ENCODE measurements at regions not wholly inside any gene's neighbourhood (a gene's known extent, or its start where the extent isn't known, plus 50 kb on each side); places are given as distances from the start of the nearest gene placed in this dataset.

DNA sequence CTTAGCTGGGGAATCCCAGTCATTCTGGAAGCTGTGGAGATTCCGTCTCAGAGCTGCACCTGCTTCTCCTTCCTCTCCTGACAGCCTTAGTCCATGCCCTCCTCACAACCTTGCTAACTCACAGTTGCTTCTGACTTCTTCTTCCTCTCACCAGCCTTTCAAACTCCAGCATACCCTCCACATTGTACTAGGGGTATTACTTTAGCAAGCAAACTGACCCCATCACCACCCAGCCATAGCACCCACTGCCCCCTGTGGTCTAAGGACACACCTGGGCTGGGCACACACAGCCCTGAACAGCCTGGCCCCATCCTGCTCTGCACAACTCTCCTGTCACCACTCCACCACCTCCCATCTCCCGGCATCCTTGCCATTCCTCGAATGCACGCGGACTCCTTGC, 208.2 kb downstream of the FBXO15 start:
- TF ChIP-seq POLR2A (IDR thresholded peaks at IDR 0.05; ENCODE audit: borderline replicate concordance, extremely low read depth, insufficient read depth, insufficient read length) (no peak), EGR1 (IDR thresholded peaks at IDR 0.05; ENCODE audit: low read depth) (no peak), ZBTB33 (IDR thresholded peaks at IDR 0.05; ENCODE audit: extremely low read depth, insufficient replicate concordance, low read length) (no peak), TCF7L2 (IDR thresholded peaks at IDR 0.05; ENCODE audit: borderline replicate concordance, extremely low read depth, insufficient read depth, insufficient read length) (no peak)
- Histone ChIP-seq H2AFZ (ENCODE audit: low read depth, low read length, poor library complexity, severe bottlenecking) (no peak overlapping the region), H4K20me1 (ENCODE audit: insufficient read depth) (no peaks in the 10 kb centered on the region), H3K4me2 (ENCODE audit: low read length) (no peak overlapping the region), H3K4me3 (replicated peaks in 1 of 2; ENCODE audit: low read depth in 1 of 2, low read length in 2 of 2) (no peak overlapping the region), H3K27ac (ENCODE audit: low read depth, low read length) (no peak overlapping the region), H3K9ac (ENCODE audit: low read length) (no peak overlapping the region), H3K36me3 (ENCODE audit: control insufficient read depth in 1 of 2, insufficient read depth in 2 of 2, low read length in 2 of 2) (no peaks in the 10 kb centered on the region), H3K9me3 (ENCODE audit: control insufficient read depth in 1 of 2, insufficient read depth in 1 of 2, low read depth in 1 of 2, low read length in 2 of 2) (peaks cover 0 to 7% of the 10 kb centered on the region in 2 experiments; a peak in 1 of 4 replicates), H3K79me2 (ENCODE audit: insufficient read depth, low read length) (no peaks in the 10 kb centered on the region), H3K27me3 (ENCODE audit: insufficient read depth, low read length) (no peaks in the 10 kb centered on the region), H3K9me2 (ENCODE audit: insufficient read depth) (no peaks in the 10 kb centered on the region), H3K4me1 (ENCODE audit: control insufficient read depth in 1 of 2, insufficient read depth in 2 of 2, low read length in 2 of 2) (no peaks in the 10 kb centered on the region)
- DNase-seq (ENCODE audit: low read depth, low spot score) (no peak), ATAC-seq (no peak)
- RAD21 ChIA-PET (ENCODE audit: low non-redundant PET in 1 of 2, low total read pairs in 2 of 2, uncharacterized antibody in 2 of 2, unreplicated experiment in 2 of 2): no interaction called here
- BruUV-seq (replicated peaks): no TSS peak
- POLR2A ChIA-PET: no interaction called here
- intact Hi-C loops (cut with micrococcal nuclease): no loop called here
- CTCF ChIA-PET: no interaction called here

DNA sequence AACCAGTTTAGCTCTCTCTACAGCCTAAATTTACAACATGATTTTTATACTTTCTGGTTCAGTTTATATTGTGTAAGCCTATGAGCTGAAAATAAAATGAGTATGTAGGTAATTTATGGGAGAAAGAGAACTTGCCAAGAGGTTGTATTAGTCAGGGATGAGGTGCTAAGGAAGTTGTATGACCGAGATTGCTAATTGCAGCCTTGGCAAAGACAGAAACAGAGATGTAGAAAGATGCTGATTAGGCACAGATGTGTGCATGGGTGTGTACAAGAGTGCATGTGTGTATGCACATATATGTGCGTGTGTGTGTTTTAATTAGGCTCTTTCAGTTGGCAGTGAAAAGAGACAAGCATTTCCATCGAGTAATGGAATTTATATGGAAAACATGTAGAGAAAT, 213.9 kb downstream of the FBXO15 start:
- ATAC-seq (no peak), DNase-seq (ENCODE audit: low read depth, low spot score) (no peak)
- Histone ChIP-seq H3K4me3 (replicated peaks in 1 of 2; ENCODE audit: low read depth in 1 of 2, low read length in 2 of 2) (no peak overlapping the region), H3K36me3 (ENCODE audit: control insufficient read depth in 1 of 2, insufficient read depth in 2 of 2, low read length in 2 of 2) (no peaks in the 10 kb centered on the region), H3K27me3 (ENCODE audit: insufficient read depth, low read length) (no peaks in the 10 kb centered on the region), H3K27ac (ENCODE audit: low read depth, low read length) (no peak overlapping the region), H3K9me3 (ENCODE audit: control insufficient read depth in 1 of 2, insufficient read depth in 1 of 2, low read depth in 1 of 2, low read length in 2 of 2) (peaks cover 0 to 4% of the 10 kb centered on the region in 2 experiments; a peak in 2 of 4 replicates), H2AFZ (ENCODE audit: low read depth, low read length, poor library complexity, severe bottlenecking) (no peak overlapping the region), H3K4me1 (ENCODE audit: control insufficient read depth in 1 of 2, insufficient read depth in 2 of 2, low read length in 2 of 2) (no peaks in the 10 kb centered on the region), H3K4me2 (ENCODE audit: low read length) (no peak overlapping the region), H3K9me2 (ENCODE audit: insufficient read depth) (no peaks in the 10 kb centered on the region), H3K79me2 (ENCODE audit: insufficient read depth, low read length) (no peaks in the 10 kb centered on the region), H4K20me1 (ENCODE audit: insufficient read depth) (no peaks in the 10 kb centered on the region), H3K9ac (ENCODE audit: low read length) (no peak overlapping the region)
- ChIA-PET POLR2A (no interaction called here), RAD21 (ENCODE audit: low non-redundant PET in 1 of 2, low total read pairs in 2 of 2, uncharacterized antibody in 2 of 2, unreplicated experiment in 2 of 2) (no interaction called here), CTCF (no interaction called here)
- intact Hi-C loops (cut with micrococcal nuclease): no loop called here
- BruUV-seq (replicated peaks): no TSS peak
- no peak for TF ChIP-seq EGR1 (IDR thresholded peaks at IDR 0.05; ENCODE audit: low read depth)
- TF ChIP-seq MAX (IDR thresholded peaks at IDR 0.05): no peak
- TF ChIP-seq EZH2phosphoT487 (IDR thresholded peaks at IDR 0.05; ENCODE audit: borderline replicate concordance): no peak
- no peak for TF ChIP-seq CEBPB (IDR thresholded peaks at IDR 0.05; ENCODE audit: low read depth)
- no peak for TF ChIP-seq ATF3 (IDR thresholded peaks at IDR 0.05)
- no peak for TF ChIP-seq POLR2A (IDR thresholded peaks at IDR 0.05; ENCODE audit: borderline replicate concordance, extremely low read depth, insufficient read depth, insufficient read length)
- TF ChIP-seq SRF (IDR thresholded peaks at IDR 0.05; ENCODE audit: low read depth): no peak
- no peak for TF ChIP-seq SIN3A (IDR thresholded peaks at IDR 0.05; ENCODE audit: low read depth)
- no peak for TF ChIP-seq ZFX (IDR thresholded peaks at IDR 0.05)
- TF ChIP-seq, protein P1, sequence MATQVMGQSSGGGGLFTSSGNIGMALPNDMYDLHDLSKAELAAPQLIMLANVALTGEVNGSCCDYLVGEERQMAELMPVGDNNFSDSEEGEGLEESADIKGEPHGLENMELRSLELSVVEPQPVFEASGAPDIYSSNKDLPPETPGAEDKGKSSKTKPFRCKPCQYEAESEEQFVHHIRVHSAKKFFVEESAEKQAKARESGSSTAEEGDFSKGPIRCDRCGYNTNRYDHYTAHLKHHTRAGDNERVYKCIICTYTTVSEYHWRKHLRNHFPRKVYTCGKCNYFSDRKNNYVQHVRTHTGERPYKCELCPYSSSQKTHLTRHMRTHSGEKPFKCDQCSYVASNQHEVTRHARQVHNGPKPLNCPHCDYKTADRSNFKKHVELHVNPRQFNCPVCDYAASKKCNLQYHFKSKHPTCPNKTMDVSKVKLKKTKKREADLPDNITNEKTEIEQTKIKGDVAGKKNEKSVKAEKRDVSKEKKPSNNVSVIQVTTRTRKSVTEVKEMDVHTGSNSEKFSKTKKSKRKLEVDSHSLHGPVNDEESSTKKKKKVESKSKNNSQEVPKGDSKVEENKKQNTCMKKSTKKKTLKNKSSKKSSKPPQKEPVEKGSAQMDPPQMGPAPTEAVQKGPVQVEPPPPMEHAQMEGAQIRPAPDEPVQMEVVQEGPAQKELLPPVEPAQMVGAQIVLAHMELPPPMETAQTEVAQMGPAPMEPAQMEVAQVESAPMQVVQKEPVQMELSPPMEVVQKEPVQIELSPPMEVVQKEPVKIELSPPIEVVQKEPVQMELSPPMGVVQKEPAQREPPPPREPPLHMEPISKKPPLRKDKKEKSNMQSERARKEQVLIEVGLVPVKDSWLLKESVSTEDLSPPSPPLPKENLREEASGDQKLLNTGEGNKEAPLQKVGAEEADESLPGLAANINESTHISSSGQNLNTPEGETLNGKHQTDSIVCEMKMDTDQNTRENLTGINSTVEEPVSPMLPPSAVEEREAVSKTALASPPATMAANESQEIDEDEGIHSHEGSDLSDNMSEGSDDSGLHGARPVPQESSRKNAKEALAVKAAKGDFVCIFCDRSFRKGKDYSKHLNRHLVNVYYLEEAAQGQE (IDR thresholded peaks at IDR 0.05; ENCODE audit: low read depth): no peak
- no peak for TF ChIP-seq EZH2 (IDR thresholded peaks at IDR 0.05)
- no peak for TF ChIP-seq CBX3 (IDR thresholded peaks at IDR 0.05; ENCODE audit: low read depth)
- no peak for TF ChIP-seq POLR2AphosphoS5 (IDR thresholded peaks at IDR 0.05; ENCODE audit: low read depth, low read length)
- no peak for TF ChIP-seq SP1 (IDR thresholded peaks at IDR 0.05; ENCODE audit: low read depth)
- no peak for TF ChIP-seq RAD21 (IDR thresholded peaks at IDR 0.05; ENCODE audit: low read depth)
